ENCODE measurements at regions not wholly inside any gene's neighbourhood (a gene's known extent, or its start where the extent isn't known, plus 50 kb on each side); places are given as distances from the start of the nearest gene placed in this dataset.

- TF ChIP-seq EZH2phosphoT487 (IDR thresholded peaks at IDR 0.05; ENCODE audit: insufficient read depth, low read depth) (no peak), EZH2 (IDR thresholded peaks at IDR 0.05; ENCODE audit: insufficient read depth, poor library complexity, severe bottlenecking) (no peak)
Measured at GRCh38 chr2:172373766-172374165, 53.6 kb upstream of the ITGA6 start.

Measured in GM23248 (cell line).